OCI-LY3 (cell line): ENCODE measurements at regions not wholly inside any gene's neighbourhood (a gene's known extent, or its start where the extent isn't known, plus 50 kb on each side); places are given as distances from the start of the nearest gene placed in this dataset.

Experiments used
- H2AFZ ChIP-seq: fragments of 200-600, 300-600 bp; shearing (Covaris generic); 2 replicates; pipeline ENCODE4 v1.6.0; 2014; ENCODE audit warnings: antibody characterized with exemption, low read depth, low read length
- H3K27ac ChIP-seq: fragments of 200-600, 300-600 bp; sonication (generic); 2 replicates; pipeline ENCODE4 v1.5.1; 2014; ENCODE audit warnings: mild to moderate bottlenecking, low read length, moderate library complexity, mixed read lengths
- H3K27me3 ChIP-seq: fragments of 200-600, 300-600 bp; sonication (generic); 2 replicates; pipeline ENCODE4 v1.6.1; 2014; ENCODE audit warnings: low read depth, low read length, mixed read lengths
- H3K36me3 ChIP-seq: fragments of 200-600, 300-600 bp; sonication (generic); replicated peaks from 2 replicates; pipeline ENCODE3; 2014; ENCODE audit warnings: low read depth, low read length, mixed read lengths
- H3K4me1 ChIP-seq: fragments of 300-600, 200-600 bp; sonication (generic); 2 replicates; pipeline ENCODE4 v1.6.1; 2014; ENCODE audit warnings: low read length, mixed read lengths
- H3K4me2 ChIP-seq: fragments of 200-600, 300-600 bp; sonication (generic); 2 replicates; pipeline ENCODE4 v1.6.1; 2014; ENCODE audit warnings: low read length, mixed read lengths
- H3K4me3 ChIP-seq: fragments of 300-600, 200-600 bp; sonication (generic); 2 replicates; pipeline ENCODE4 v1.5.1; 2014; ENCODE audit warnings: antibody characterized with exemption, mild to moderate bottlenecking, low read length, moderate library complexity
- H3K79me2 ChIP-seq: fragments of 300-600, 200-600 bp; shearing (Covaris generic); 2 replicates; pipeline ENCODE4 v1.6.1; 2014; ENCODE audit warnings: mild to moderate bottlenecking, low read length, mixed read lengths
- H3K9ac ChIP-seq: fragments of 300-600, 200-600 bp; shearing (Covaris generic); 2 replicates; pipeline ENCODE4 v1.6.0; 2014; ENCODE audit warnings: mild to moderate bottlenecking, low read length, moderate library complexity
- H3K9me3 ChIP-seq: fragments of 200-600, 300-600 bp; shearing (Covaris generic); 2 replicates; pipeline ENCODE4 v1.6.1; 2014; ENCODE audit warnings: low read length, mixed read lengths; ENCODE audit not compliant: insufficient read depth
- H4K20me1 ChIP-seq: fragments of 200-600, 300-600 bp; sonication (generic); 2 replicates; pipeline ENCODE4 v1.6.1; 2016; ENCODE audit warnings: low read length, mixed read lengths; ENCODE audit not compliant: insufficient read depth
- CTCF ChIP-seq: fragments of 200-600, 300-600 bp; sonication (generic); IDR thresholded peaks from 2 replicates; pipeline ENCODE4 v1.5.1; 2014; ENCODE audit warnings: antibody characterized with exemption, low read length, low read depth
- EZH2phosphoT487 ChIP-seq: fragments of 200-600 bp; shearing (Covaris generic); IDR thresholded peaks from 2 replicates; pipeline ENCODE4 v1.6.1; 2018; ENCODE audit warnings: antibody characterized with exemption, mixed run types, low read depth

- Histone ChIP-seq H3K4me1 (peaks cover 11% of the 10 kb centered on the region), H3K9me3 (no peaks in the 10 kb centered on the region), H4K20me1 (no peaks in the 10 kb centered on the region), H3K4me2 (peak overlapping the region; percentile 21), H3K4me3 (no peak overlapping the region), H2AFZ (no peak overlapping the region), H3K9ac (no peak overlapping the region), H3K27me3 (no peaks in the 10 kb centered on the region), H3K36me3 (no peaks in the 10 kb centered on the region), H3K79me2 (no peaks in the 10 kb centered on the region), H3K27ac (no peak overlapping the region)
- TF ChIP-seq CTCF (no peak), EZH2phosphoT487 (no peak)
These were observed 69.5 kb downstream of the CCDC54 start for GRCh38 chr3:107446706-107447105.

- peaks cover 11% of the 10 kb centered on the region for H3K4me1 ChIP-seq
- no peak overlapping the region for H2AFZ ChIP-seq
- H3K27me3 ChIP-seq: no peaks in the 10 kb centered on the region
- TF ChIP-seq EZH2phosphoT487: no peak
- no peak for TF ChIP-seq CTCF
- no peak overlapping the region for H3K9ac ChIP-seq
- no peaks in the 10 kb centered on the region for H3K36me3 ChIP-seq
- H3K9me3 ChIP-seq: no peaks in the 10 kb centered on the region
- H4K20me1 ChIP-seq: no peaks in the 10 kb centered on the region
- H3K79me2 ChIP-seq: no peaks in the 10 kb centered on the region
- no peak overlapping the region for H3K4me2 ChIP-seq
- H3K4me3 ChIP-seq: no peak overlapping the region
- H3K27ac ChIP-seq: no peak overlapping the region
These were observed 72.4 kb upstream of the BBX start for GRCh38 chr3:107450254-107450893.

- no peaks in the 10 kb centered on the region for H3K79me2 ChIP-seq
- no peak overlapping the region for H2AFZ ChIP-seq
- no peak overlapping the region for H3K27ac ChIP-seq
- H3K9me3 ChIP-seq: no peaks in the 10 kb centered on the region
- no peaks in the 10 kb centered on the region for H3K4me1 ChIP-seq
- no peaks in the 10 kb centered on the region for H4K20me1 ChIP-seq
- no peak overlapping the region for H3K9ac ChIP-seq
- TF ChIP-seq EZH2phosphoT487 (no peak), CTCF (no peak)
- no peaks in the 10 kb centered on the region for H3K36me3 ChIP-seq
- no peak overlapping the region for H3K4me2 ChIP-seq
- no peak overlapping the region for H3K4me3 ChIP-seq
- no peaks in the 10 kb centered on the region for H3K27me3 ChIP-seq
These were observed 70.3 kb upstream of the BBX start for GRCh38 chr3:107452436-107452835.

GRCh38 chr3:107453504-107453903 is 69.3 kb upstream of the BBX start:
- Histone ChIP-seq H2AFZ (no peak overlapping the region), H3K27ac (no peak overlapping the region), H3K36me3 (no peaks in the 10 kb centered on the region), H3K9ac (no peak overlapping the region), H3K27me3 (no peaks in the 10 kb centered on the region), H3K9me3 (no peaks in the 10 kb centered on the region), H3K4me2 (no peak overlapping the region), H3K79me2 (no peaks in the 10 kb centered on the region), H3K4me1 (no peaks in the 10 kb centered on the region), H4K20me1 (no peaks in the 10 kb centered on the region), H3K4me3 (no peak overlapping the region)
- TF ChIP-seq CTCF: no peak
- TF ChIP-seq EZH2phosphoT487: no peak
